IPS-NIHi7 (cell line): ENCODE measurements at regions not wholly inside any gene's neighbourhood (a gene's known extent, or its start where the extent isn't known, plus 50 kb on each side); places are given as distances from the start of the nearest gene placed in this dataset.
"Not testable (repeated sequence)": the region's sequence is repeated elsewhere in the genome, so short reads cannot be mapped to it uniquely, and the experiment has no call there.

ENCODE experiments used
- DNase-seq: peaks from one replicate; pipeline ENCODE4 v3.0.0; 2012; ENCODE audit warnings: mixed read lengths; ENCODE audit errors: extremely low spot score

DNA sequence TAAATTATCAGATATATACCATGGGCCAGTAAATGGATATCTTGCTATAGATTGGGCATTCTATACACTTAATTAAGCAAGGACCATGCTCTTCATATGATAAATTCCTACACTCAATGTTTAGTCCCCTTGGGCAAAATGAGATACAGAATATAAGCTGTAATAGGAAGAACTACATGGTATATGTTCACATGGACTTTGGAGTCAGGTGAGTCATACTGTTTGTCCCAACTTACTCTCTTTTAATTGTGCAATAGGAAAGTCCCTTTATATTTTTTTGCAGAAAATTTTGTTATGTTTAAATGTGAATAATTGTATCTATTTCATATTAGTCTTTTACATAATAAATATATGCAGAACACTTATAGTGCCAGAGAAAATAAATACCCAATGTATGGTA, 820.2 kb upstream of the ADAMTS5 start:
- no peak for DNase-seq

DNA sequence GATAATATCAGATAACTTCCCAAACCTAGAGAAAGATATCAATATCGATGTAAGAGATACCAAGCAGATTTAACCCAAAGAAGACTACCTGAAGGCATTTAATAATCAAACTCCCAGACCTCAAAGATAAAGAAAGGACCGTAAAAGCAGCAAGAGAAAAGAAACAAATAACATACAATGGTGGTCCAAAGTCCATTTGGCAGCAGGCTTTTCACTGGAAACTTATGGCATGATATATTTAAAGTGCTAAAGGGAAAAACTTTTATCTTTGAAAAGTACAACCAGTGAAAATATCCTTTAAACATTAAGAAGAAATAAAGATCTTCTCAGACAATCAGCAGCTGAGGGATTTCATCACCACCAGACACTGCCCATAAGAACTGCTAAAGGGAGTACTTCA, 812.7 kb upstream of the ADAMTS5 start:
- DNase-seq: no peak

DNA sequence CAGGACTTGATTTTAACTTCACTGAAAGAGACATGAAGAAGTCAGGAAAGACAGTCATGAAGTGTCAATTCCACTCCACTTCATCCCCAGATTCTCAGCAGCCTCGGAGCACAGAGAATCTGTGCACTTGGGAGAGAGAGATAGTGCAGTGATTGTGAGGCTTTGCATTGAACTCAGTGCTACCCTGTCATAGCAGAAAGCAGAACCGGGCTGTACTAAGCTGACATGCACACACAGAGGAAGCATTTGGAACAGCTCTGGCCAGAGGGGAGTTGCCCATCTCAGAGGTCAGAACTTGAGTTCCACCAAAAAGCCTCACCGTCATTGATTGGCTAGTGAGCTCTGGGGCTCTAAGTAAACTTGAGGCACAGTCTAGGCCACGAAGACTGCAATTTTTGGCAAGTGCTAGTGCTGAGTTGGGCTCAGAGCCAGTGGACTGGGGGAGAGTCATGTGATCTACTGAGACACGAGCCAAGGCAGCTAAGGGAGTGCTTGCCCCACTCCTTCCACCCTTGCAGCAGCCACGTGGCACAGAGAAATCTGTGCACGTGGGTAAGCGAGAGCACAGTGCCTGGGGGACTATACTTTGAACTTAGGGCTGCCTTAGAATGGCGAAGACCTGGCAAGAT, 810.2 kb upstream of the ADAMTS5 start:
- no peak for DNase-seq

DNA sequence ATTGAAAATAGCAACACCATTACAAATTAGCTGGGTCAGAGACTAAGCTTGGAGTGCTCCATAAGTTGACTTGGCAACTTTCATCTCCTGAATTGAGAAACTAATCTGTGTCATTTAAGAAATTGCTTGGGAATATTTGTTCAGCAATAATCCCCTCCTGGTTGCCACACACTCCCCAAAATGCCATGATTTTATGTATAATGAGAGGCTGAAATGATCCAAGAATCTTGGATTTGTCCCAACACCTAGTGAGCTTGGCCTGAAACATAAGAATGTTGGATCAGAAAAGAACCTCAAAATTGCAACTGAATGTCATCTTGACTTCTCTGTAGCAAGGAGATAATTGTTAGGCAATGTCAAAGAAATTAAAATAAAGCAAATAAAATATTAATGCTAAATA, 805.9 kb upstream of the ADAMTS5 start:
- DNase-seq: no peak

DNA sequence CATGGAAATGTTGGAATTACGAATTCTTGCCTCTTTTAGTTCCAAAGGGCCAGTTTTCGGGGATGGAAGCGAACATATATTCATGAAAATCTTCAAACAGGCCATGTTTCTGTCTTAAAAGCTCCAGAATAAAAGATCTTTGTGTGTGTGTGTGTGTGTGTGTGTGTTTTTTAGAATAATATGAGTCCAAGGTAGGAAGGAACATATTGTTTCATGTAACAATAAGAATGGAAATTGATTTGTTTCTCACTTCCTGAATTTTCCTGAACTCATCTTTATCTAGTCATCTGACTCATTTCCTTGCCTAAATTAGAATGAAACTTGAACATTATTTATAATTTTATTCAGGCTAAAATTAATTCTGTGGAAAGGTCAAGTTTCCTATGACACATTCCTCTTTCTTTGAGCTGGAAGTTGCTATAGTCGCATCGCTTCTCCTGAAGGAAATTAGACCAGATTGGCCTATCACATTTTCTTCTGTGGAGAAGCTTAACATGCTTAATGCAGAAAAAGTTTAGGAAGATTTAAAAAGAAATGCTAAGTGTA, 805.1 kb upstream of the ADAMTS5 start:
- DNase-seq: no peak

DNA sequence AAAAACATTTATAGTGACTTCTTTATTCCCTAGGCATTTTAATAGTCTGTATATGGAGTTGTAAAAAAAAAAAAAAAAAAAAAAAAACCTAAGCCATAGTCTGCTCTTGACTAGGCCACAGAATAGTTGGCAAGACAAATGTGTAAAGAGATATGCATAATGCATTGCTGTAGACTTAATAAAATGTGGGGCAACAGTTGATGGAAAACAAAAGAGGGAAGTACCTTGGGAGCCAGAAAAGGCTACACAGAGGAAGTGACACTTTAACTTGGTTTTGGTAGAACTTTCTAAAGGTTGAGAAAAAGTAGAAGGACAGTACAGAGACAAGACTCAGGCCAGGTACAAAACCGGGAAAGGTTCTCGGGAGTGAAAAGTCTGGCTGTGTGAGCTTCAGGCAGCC, 802.9 kb upstream of the ADAMTS5 start:
- no peak for DNase-seq

DNA sequence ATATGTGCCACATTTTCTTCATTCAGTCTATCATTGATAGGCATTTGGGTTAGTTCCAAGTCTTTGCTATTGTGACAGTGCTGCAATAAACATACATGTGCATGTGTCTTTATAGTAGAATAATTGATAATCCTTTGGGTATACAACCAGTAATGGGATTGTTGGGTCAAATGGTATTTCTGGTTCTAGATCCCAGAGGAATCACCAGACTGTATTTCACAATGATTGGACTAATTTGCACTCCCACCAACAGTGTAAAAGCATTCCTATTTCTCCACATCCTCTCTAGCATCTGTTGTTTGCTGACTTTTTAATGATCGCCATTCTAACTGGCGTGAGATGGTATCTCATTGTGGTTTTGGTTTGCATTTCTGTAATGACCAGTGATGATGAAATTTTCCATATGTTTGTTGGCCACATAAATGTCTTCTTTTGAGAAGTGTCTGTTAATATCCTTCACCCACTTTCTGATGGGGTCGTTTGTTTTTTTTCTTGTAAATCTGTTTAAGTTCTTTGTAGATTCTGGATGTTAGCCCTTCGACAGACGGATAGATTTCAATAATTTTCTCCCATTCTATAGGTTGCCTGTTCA, 801.3 kb upstream of the ADAMTS5 start:
- DNase-seq: not testable (repeated sequence)

DNA sequence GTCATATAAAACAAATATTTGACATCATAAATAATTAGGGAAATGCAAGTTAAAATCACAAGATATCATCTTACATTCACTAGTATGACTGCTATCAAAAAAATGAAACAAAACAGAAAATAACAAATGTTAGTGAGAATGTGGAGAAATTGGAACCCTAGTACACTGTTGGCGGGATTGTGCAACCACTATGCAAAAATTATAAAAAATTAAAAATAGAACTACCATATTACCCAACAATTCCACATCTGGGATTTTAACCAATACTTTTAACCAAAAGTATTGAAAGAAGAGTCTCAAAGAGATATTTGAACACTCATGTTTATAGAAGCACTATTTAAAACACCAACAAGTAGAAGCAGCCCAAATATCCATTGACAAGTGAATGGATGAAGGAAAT, 797.2 kb upstream of the ADAMTS5 start:
- DNase-seq: no peak

DNA sequence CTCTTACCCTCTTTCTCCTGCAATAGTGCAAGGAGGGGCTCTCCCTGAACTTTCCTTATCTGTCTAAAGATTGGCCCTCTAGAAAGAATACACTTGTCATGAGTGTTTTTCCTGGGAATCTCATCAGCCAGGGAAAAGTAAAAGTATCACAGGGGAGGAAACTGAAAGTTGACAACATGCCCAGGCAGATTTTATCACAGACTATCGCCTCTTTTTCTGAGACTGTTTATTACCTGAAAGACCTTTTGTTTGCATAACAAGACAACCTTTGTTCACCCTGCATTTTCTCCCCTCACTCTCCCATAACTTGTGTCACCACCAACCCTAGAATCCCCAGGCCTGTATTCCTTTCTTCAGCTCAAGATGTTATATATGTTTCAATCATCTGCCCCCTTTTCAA, 794.7 kb upstream of the ADAMTS5 start:
- DNase-seq: no peak

DNA sequence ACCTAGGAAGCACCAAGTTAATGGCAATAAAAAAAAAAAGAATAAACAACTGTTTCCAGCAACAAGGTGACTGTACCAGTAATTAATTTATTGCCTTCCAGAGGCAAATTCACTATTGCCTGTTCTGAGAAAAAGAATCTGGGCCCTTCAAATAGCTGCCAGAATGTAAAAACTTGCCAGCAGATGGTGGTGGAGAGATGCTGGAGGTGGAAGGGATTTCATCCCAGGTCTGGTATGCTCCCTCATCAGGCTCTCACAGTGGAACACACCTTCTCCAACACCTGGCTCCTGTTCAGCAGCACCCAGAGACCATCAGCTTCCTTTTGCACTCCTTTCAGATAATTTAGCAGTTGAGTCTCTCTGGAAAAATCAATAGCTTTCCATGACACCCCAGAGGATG, 792.9 kb upstream of the ADAMTS5 start:
- DNase-seq: peak; percentile 13

DNA sequence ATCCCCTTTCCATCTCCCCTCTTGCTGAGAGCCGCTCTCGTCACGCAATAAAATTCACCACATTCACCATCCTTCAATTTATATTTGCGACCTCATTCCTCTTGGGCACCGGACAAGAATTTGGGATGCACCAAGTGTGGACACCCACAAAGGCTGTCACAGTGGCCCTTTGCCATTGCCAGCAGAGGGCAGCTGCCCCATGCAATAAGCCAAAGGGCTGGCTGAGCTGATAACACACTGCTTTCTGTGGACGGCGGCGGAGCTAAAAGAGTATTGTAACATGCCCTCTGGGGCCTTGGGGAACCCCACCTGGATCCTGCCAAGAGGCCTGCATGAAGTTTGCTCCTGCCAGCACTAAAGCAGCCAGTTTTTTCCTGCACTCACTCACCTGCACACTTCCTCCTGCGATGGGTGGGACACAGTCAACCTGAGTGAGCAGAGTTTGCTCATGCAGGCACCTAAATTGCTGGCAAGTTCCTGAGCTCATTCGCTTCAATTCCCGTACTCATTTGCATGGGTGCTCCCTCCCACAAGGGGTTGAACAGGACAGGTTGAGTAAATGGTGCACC, 792.3 kb upstream of the ADAMTS5 start:
- peak; percentile 28 for DNase-seq

DNA sequence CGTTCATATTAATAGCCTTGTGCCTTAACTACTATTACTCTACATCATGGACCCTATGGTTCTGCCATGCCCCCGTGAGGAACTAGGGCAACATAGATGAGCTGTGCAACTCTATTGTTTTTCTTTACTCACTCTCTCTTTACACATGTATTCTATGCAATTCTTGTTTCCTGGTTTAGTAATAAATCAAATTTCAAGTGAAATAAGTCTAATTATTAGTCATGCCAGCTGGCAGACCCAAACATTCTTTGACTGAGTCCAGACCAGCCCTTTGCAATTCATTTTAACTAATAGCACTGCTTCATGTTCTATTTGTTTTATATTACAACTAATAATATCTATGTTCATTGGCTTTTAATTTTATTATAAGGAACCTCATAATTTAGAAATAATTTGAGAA, 789.3 kb upstream of the ADAMTS5 start:
- no peak for DNase-seq

DNA sequence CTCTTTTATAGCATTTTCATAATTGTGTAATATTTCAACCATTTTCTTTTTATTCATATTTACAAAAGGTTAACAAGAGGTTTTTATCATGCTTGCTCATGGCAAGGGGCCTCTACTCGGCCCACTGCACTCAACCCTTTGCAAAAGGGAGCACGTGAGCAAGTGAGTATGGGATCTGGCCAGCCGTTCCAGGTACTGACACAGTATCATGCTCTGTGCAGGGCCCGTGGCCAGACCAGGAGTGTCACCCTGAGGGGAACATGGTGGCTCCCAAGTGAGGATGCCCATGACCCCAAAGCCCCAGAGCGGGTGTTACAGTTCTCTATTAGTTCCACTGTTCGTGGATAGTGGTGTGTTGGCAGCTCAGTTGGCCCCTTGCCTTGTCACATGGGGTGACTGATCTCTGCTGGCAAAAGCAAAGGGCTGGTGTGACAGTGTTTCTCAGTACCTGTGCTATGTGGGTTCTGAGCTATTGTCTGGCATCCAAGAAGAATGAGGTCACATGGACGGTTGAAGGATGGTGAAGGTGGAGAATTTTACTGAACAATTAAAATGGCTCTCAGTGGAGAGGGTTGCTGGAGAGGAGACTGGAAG, 777.2 kb upstream of the ADAMTS5 start:
- no peak for DNase-seq

DNA sequence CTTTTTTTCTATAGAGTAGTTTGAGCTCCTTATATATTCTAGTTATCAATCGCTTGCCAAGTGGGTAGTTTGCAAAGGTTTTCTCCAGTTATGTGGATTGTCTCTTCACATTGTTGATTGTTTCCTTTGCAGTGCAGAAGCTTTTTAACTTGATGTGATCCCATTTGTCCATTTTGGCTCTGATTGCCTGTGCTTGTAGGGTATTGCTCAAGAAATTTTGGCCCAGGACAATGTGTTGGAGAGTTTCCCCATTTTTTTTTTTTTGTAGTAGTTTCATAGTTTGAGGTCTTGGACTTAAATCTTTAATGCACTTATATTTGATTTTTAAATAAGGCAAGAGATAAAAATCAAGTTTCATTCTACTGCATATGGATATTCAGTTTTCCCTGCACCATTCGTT, 774.8 kb upstream of the ADAMTS5 start:
- no peak for DNase-seq

DNA sequence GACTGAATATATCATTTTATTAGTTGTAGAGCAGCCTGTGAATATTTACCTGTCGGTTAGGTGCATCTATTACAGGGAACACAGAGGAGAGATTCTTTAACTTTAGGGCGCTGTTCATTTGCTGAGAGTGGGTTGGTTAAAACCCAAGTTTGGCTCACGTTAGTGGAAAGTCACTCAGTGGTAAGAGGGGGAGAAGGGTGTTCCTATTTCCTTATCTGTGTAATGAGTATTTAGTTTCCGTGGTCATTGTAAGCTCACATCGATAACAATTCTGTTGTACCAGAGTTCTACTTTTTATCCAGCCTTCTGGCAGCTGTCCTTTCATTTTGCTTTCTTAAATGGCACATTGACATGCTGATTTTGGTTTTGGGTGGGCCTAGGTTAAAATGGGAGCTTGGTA, 773.2 kb upstream of the ADAMTS5 start:
- no peak for DNase-seq

DNA sequence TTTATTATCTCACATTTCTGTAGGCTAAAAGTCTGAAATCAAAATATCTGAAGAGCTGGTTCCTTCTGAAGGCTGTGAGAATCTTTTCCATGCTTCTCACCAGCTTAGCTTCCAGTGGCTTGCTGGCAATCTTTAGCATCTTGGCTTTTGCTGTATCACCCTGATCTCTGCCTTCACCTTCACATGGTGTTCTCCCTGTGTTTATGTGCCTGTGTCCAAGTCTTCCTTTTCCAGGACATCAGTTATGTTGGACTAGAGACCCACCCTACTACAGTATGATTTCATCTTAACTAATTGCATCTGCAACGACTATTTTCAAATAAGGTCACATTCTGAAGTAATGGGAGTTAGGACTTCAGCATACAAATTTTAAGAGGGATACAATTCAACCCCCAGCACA, 772.3 kb upstream of the ADAMTS5 start:
- no peak for DNase-seq

DNA sequence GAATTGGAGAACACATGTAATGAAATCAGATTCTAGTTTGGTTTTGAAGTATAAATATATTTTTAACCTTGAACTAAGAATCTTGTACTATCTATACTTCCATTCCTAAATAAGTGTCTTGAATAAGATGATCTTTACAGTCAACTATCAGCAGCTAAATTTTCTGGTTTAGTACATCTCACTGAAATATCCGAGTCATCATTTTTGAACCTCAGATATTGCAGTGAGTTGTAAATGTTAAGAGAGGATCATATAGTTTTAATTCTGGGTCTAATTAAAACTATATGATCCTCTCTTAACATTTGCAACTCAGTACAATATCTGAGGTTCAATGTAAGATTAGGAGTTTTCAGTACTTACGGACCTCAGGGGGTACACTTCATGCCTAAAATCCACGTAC, 768.8 kb upstream of the ADAMTS5 start:
- DNase-seq: no peak

DNA sequence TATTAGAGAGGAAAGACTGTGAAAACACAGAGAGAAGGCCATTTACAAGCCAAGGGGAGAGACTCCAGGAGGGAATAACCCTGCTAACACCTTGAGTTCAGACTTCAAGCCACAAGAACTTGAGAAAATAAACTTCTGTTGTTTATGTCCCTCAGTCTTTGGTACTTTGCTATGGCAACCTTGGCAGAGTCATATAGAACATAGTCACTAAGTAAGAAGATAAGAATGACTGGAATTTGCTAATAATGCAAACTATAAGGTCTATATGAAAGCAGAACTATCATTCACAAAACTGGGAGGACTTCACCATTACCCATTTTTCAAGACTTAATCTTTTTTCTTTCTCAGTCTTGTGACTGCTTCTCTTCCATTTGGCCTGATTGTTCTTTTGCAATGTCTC, 767.3 kb upstream of the ADAMTS5 start:
- DNase-seq: no peak

DNA sequence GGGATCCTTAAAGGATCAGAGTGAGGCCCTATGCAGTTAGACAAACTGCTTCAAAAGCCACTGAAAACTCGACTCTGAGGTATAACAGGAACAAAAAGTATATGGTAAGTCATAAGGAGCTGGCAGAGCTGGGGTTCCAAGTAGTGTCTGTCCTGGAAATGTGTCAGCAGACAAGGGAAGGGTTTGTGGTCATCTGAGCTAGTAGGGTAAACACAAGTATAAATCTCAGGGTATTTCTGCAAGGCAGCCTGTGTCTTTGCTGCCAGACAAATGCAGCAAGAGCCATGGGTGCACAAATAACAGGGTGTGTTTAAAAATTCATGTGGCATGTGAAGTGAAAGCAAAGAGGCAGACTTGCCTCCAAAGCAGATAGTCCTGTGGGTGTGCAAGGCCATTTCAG, 759.0 kb upstream of the ADAMTS5 start:
- DNase-seq: no peak

DNA sequence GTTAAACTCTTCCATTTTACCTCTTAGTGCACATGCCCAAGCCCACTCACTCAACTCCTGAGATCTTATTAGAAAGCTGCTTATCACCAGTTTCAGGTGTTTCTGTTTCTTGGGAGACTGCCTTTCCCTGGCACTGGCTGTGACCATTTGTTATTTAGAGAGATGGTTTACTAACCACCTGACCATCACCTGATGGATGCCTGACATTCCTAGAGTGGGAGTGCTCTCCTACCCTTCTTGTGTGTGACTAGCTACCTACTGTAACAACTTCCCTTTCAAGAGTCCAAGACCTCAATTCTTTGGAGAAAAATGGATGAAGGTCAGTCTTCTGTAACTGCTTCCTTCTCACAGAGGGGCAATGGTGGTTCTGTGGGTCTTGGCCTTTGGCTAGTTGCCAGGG, 755.2 kb upstream of the ADAMTS5 start:
- no peak for DNase-seq

DNA sequence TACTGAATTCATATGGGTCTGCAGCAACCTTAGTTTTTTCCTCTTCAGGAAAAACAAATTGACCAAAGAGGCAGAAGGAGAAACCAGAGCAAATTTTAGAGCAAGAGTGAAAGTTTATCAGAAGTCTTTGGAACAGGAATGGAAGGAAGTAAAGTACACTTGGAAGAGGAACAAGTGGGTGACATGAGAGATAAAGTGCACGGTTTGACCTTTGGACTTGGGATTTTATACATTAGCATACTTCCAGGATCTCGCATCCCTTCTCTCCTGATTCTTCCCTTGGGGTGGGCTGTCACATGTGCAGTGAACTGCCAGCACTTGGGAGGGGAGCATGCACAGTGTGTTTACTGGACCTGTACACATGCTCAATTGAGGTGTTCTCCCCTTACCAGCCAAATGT, 754.8 kb upstream of the ADAMTS5 start:
- DNase-seq: no peak

DNA sequence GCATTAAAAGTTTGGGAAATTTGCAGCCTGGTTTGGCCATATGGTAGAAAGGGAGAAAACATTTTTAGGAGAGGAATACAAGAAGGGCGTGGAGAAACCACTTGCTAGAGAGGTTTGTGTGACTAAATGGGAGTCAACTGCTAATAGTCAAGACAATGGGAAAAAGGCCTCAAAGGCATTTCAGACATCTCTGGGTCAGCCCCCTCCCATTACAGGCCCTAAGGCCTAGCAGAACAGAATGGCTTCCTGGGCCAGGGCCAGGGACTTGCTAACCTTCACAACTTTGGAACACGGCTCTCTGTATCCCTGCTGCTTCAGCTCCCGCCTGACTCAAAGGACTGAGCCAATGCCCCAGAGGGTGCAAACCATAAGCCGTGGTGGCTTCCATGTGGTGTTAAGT, 752.3 kb upstream of the ADAMTS5 start:
- peak; percentile 8 for DNase-seq

DNA sequence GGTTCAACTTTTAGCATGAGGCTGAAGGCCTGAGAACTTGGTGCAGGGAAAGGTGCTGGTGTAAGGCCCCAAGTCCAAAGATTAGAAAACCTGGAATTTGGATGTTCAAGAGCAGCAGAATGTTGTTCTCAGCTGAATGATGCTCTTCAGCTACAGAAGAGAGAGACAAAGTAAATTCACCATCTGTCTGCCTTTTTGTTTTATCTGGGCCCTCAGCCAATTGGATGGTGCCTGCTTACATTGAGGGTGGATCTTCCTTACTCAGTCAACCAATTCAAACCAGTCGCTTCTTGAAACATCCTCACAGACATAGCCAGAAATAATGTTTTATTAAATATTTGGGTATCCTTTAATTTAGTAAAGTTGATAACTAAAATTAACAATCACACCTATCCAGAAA, 748.2 kb upstream of the ADAMTS5 start:
- no peak for DNase-seq
